H9 (cell line): ENCODE measurements at regions not wholly inside any gene's neighbourhood (a gene's known extent, or its start where the extent isn't known, plus 50 kb on each side); places are given as distances from the start of the nearest gene placed in this dataset.
"Not testable (repeated sequence)": the region's sequence is repeated elsewhere in the genome, so short reads cannot be mapped to it uniquely, and the experiment has no call there.

Experiments
- DNase-seq: peaks from one replicate; pipeline ENCODE4 v3.0.0-alpha.2; 2017
- H2AFZ ChIP-seq: one replicate; pipeline ENCODE4 v1.6.1; 2013; ENCODE audit warnings: mild to moderate bottlenecking, low read length, control low read depth, moderate library complexity
- H2AK5ac ChIP-seq: 2 replicates; pipeline ENCODE4 v1.6.1; 2013; ENCODE audit warnings: low read length, control low read depth, mixed read lengths; ENCODE audit not compliant: insufficient read length
- H2BK120ac ChIP-seq: one replicate; pipeline ENCODE4 v1.6.1; 2013; ENCODE audit warnings: low read depth, mild to moderate bottlenecking, low read length, control low read depth, inconsistent platforms; ENCODE audit not compliant: poor library complexity, severe bottlenecking
- H2BK12ac ChIP-seq: 2 replicates; pipeline ENCODE4 v1.6.1; 2013; ENCODE audit warnings: low read length, control low read depth, mixed read lengths, low read depth; ENCODE audit not compliant: insufficient read length
- H2BK15ac ChIP-seq: 2 replicates; pipeline ENCODE4 v1.6.1; 2013; ENCODE audit warnings: low read depth, low read length, control low read depth
- H2BK20ac ChIP-seq: one replicate; pipeline ENCODE4 v1.6.1; 2013; ENCODE audit warnings: low read depth, mild to moderate bottlenecking, low read length, control low read depth, inconsistent platforms; ENCODE audit not compliant: poor library complexity, severe bottlenecking
- H2BK5ac ChIP-seq: 2 replicates; pipeline ENCODE4 v1.6.1; 2013; ENCODE audit warnings: low read length, control low read depth, mixed read lengths; ENCODE audit not compliant: insufficient read length
- H3K14ac ChIP-seq: 2 replicates; pipeline ENCODE4 v1.6.1; 2013; ENCODE audit warnings: low read length, control low read depth; ENCODE audit not compliant: insufficient read depth
- H3K18ac ChIP-seq: 2 replicates; pipeline ENCODE4 v1.6.1; 2013; ENCODE audit warnings: low read depth, mild to moderate bottlenecking, mixed read lengths, low read length, control low read depth; ENCODE audit not compliant: insufficient read length
- H3K23ac ChIP-seq: 2 replicates; pipeline ENCODE4 v1.6.1; 2013; ENCODE audit warnings: low read length, control low read depth, mixed read lengths, low read depth; ENCODE audit not compliant: insufficient read length
- H3K23me2 ChIP-seq: 2 replicates; pipeline ENCODE4 v1.6.1; 2013; ENCODE audit warnings: low read depth, mild to moderate bottlenecking, mixed read lengths, low read length, control low read depth; ENCODE audit not compliant: insufficient read length, poor library complexity, severe bottlenecking
- H3K27ac ChIP-seq: 2 replicates; pipeline ENCODE4 v1.5.1; 2013; ENCODE audit warnings: low read length, control low read depth, mixed read lengths, low read depth; ENCODE audit not compliant: insufficient read length
- H3K27me3 ChIP-seq: 2 replicates; pipeline ENCODE4 v1.6.1; 2013; ENCODE audit warnings: low read length, control low read depth, inconsistent platforms; ENCODE audit not compliant: insufficient read depth
- H3K4ac ChIP-seq: 2 replicates; pipeline ENCODE4 v1.6.1; 2013; ENCODE audit warnings: low read depth, mild to moderate bottlenecking, control low read depth, inconsistent platforms, low read length, moderate library complexity
- H3K4me1 ChIP-seq: 2 replicates; pipeline ENCODE4 v1.6.1; 2013; ENCODE audit warnings: low read length, control low read depth, inconsistent platforms; ENCODE audit not compliant: insufficient read depth
- H3K4me2 ChIP-seq: 2 replicates; pipeline ENCODE4 v1.6.1; 2013; ENCODE audit warnings: low read length, control low read depth, mixed read lengths; ENCODE audit not compliant: insufficient read length, insufficient read depth
- H3K56ac ChIP-seq: 2 replicates; pipeline ENCODE4 v1.6.1; 2013; ENCODE audit warnings: low read depth, mild to moderate bottlenecking, mixed read lengths, low read length, control low read depth; ENCODE audit not compliant: insufficient read length
- H3K79me1 ChIP-seq: 2 replicates; pipeline ENCODE4 v1.6.1; 2013; ENCODE audit warnings: low read depth, mild to moderate bottlenecking, moderate library complexity, low read length, control low read depth, inconsistent platforms; ENCODE audit not compliant: insufficient read depth, poor library complexity, severe bottlenecking
- H3K79me2 ChIP-seq: 2 replicates; pipeline ENCODE4 v1.6.1; 2013; ENCODE audit warnings: low read length, control low read depth, inconsistent platforms; ENCODE audit not compliant: insufficient read depth
- H3K9ac ChIP-seq: 2 replicates; pipeline ENCODE4 v1.6.1; 2013; ENCODE audit warnings: low read length, control low read depth, mixed read lengths; ENCODE audit not compliant: insufficient read length; ENCODE audit errors: extremely low read depth
- H3K9me3 ChIP-seq: one replicate; pipeline ENCODE4 v1.6.1; 2013; ENCODE audit warnings: low read depth, low read length, inconsistent platforms; ENCODE audit not compliant: control insufficient read depth
- H3T11ph ChIP-seq: one replicate; pipeline ENCODE4 v1.6.1; 2013; ENCODE audit warnings: mild to moderate bottlenecking, low read length, control low read depth, inconsistent platforms
- H4K20me1 ChIP-seq: one replicate; pipeline ENCODE4 v1.6.1; 2013; ENCODE audit not compliant: control insufficient read depth, insufficient read length, insufficient read depth
- H4K5ac ChIP-seq: 2 replicates; pipeline ENCODE4 v1.6.1; 2013; ENCODE audit warnings: low read depth, mild to moderate bottlenecking, mixed read lengths, low read length, control low read depth; ENCODE audit not compliant: insufficient read length
- H4K8ac ChIP-seq: replicated peaks from 2 replicates; pipeline ENCODE4 v1.6.1; 2013; ENCODE audit warnings: low read length, control low read depth, mixed read lengths, low read depth; ENCODE audit not compliant: insufficient read length
- H4K91ac ChIP-seq: 2 replicates; pipeline ENCODE4 v1.6.1; 2013; ENCODE audit warnings: low read depth, mild to moderate bottlenecking, moderate library complexity, mixed read lengths, low read length, control low read depth; ENCODE audit not compliant: insufficient read length
- H3K27ac Mint-ChIP-seq, 3 experiments: 2 replicates in 2 of 3; 3 replicates in 1 of 3; pipeline ENCODE4 v1.8.0; 2020 to 2021; ENCODE audit warnings: mixed read lengths in 3 of 3, mild to moderate bottlenecking in 1 of 3, moderate library complexity in 1 of 3
- H3K27me3 Mint-ChIP-seq: 2 replicates; pipeline ENCODE4 v1.8.0; 2021; ENCODE audit warnings: low read depth, mild to moderate bottlenecking, moderate library complexity, mixed read lengths
- H3K36me3 Mint-ChIP-seq, 3 experiments: 2 replicates in 2 of 3; 3 replicates in 1 of 3; pipeline ENCODE4 v1.8.0; 2020 to 2021; ENCODE audit warnings: low read depth in 3 of 3, mixed read lengths in 3 of 3; ENCODE audit not compliant: insufficient read depth in 1 of 3
- H3K4me1 Mint-ChIP-seq, 2 experiments: 2 replicates each; pipeline ENCODE4 v1.8.0; 2020; ENCODE audit warnings: mixed read lengths in 2 of 2
- H3K4me3 Mint-ChIP-seq, 2 experiments: 2 replicates in 1 of 2; 3 replicates in 1 of 2; pipeline ENCODE4 v1.8.0; 2020 to 2021; ENCODE audit warnings: mild to moderate bottlenecking in 2 of 2, mixed read lengths in 2 of 2, moderate library complexity in 1 of 2
- H3K9me3 Mint-ChIP-seq, 2 experiments: 2 replicates in 1 of 2; 3 replicates in 1 of 2; pipeline ENCODE4 v1.8.0; 2020; ENCODE audit warnings: mild to moderate bottlenecking in 2 of 2, mixed read lengths in 2 of 2, moderate library complexity in 1 of 2
- WGBS: extraction: QIAGEN DNeasy Blood & Tissue Kit; methylation state at CpG from one replicate; pipeline ENCODE4 v1.1.7; 2013; ENCODE audit warnings: missing lambda C conversion rate, low lambda C conversion rate, mixed read lengths; ENCODE audit not compliant: insufficient read length; ENCODE audit errors: extremely low coverage; 5-methylcytosine and 5-hydroxymethylcytosine counted together
- TF ChIP-seq, protein P1 (sequence below): fragments of 200-600 bp; sonication (generic); conservative IDR thresholded peaks from 3 replicates; pipeline ENCODE4 v1.8.0; 2021; ENCODE audit warnings: antibody characterized with exemption, mild to moderate bottlenecking

DNA sequence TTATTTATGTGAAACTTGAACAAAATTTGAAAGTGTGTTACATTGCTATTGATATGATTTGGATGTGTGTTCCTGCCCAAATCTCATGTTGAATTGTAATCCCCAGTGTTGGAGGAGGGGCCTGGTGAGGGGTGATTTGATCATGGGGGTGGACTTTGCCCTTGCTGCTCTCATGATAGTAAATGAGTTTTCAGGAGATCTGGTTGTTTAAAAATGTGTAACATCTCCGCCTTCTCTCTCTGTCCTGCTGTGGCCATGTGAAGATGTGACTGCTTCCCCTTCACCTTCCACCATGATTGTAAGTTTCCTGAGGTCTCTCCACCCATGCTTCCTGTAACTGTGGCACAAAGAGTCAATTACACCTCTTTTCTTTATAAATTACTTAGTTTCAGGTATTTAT lies 1731.0 kb downstream of the SLITRK5 start:
- Histone ChIP-seq H3K79me2 (no peaks in the 10 kb centered on the region), H3K4me2 (no peak overlapping the region), H3K9me3 (no peaks in the 10 kb centered on the region), H2AFZ (no peak overlapping the region), H3K23me2 (no peaks in the 10 kb centered on the region), H4K20me1 (no peaks in the 10 kb centered on the region), H2BK5ac (no peak overlapping the region), H3K56ac (no peak overlapping the region), H3K4ac (no peak overlapping the region), H3K27ac (no peak overlapping the region), H2BK12ac (no peak overlapping the region), H3K14ac (no peak overlapping the region), H3K79me1 (no peaks in the 10 kb centered on the region), H4K5ac (no peak overlapping the region), H3K4me1 (no peaks in the 10 kb centered on the region), H3K18ac (no peak overlapping the region), H3K9ac (no peak overlapping the region), H2AK5ac (no peak overlapping the region), H3K23ac (no peak overlapping the region), H2BK20ac (no peak overlapping the region), H2BK120ac (no peak overlapping the region), H3T11ph (no peak overlapping the region), H3K27me3 (no peaks in the 10 kb centered on the region), H4K91ac (no peak overlapping the region), H4K8ac (no peak overlapping the region), H2BK15ac (no peak overlapping the region)
- H3K4me1 Mint-ChIP-seq: peaks cover 2 to 8% of the 10 kb centered on the region in 2 experiments
- H3K36me3 Mint-ChIP-seq: peaks cover 0 to 3% (median 0%) of the 10 kb centered on the region in 3 experiments; a peak in 2 of 7 replicates
- no peak overlapping the region; a peak in 1 of 7 replicates for H3K27ac Mint-ChIP-seq
- H3K9me3 Mint-ChIP-seq: no peaks in the 10 kb centered on the region; a peak in 1 of 5 replicates
- H3K27me3 Mint-ChIP-seq: no peaks in the 10 kb centered on the region
- whole genome bisulfite sequencing: no CpG with 5 or more reads among the region's 1 CpG
- TF ChIP-seq, protein P1, sequence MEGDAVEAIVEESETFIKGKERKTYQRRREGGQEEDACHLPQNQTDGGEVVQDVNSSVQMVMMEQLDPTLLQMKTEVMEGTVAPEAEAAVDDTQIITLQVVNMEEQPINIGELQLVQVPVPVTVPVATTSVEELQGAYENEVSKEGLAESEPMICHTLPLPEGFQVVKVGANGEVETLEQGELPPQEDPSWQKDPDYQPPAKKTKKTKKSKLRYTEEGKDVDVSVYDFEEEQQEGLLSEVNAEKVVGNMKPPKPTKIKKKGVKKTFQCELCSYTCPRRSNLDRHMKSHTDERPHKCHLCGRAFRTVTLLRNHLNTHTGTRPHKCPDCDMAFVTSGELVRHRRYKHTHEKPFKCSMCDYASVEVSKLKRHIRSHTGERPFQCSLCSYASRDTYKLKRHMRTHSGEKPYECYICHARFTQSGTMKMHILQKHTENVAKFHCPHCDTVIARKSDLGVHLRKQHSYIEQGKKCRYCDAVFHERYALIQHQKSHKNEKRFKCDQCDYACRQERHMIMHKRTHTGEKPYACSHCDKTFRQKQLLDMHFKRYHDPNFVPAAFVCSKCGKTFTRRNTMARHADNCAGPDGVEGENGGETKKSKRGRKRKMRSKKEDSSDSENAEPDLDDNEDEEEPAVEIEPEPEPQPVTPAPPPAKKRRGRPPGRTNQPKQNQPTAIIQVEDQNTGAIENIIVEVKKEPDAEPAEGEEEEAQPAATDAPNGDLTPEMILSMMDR: no peak
- H3K4me3 Mint-ChIP-seq: no peak overlapping the region
- no peak for DNase-seq

DNA sequence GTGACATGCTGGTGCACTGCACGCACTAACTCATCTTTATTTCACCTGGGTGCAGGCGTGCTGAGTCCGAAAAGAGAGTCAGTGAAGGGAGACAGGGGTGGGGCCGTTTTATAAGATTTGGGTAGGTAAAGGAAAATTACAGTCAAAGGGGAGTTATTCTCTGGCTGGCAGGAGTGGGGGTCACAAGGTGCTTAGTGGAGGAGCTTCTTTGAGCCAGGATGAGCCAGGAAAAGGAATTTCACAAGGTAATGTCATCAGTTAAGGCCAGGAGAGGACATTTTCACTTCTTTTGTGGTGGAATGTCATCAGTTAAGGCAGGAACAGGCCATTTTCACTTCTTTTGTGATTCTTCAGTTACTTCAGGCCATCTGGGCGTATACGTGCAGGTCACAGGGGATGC lies 1734.9 kb downstream of the SLITRK5 start:
- H4K20me1 ChIP-seq, H3K36me3 Mint-ChIP-seq, H3K14ac ChIP-seq, H2BK20ac ChIP-seq, H3K23ac ChIP-seq, H3K56ac ChIP-seq, H3K18ac ChIP-seq, H3K23me2 ChIP-seq, H3K9me3 Mint-ChIP-seq, H3K4ac ChIP-seq, DNase-seq, H3K4me3 Mint-ChIP-seq, H3K27me3 ChIP-seq, H3K79me2 ChIP-seq, H2BK12ac ChIP-seq, H2BK15ac ChIP-seq, H3K9me3 ChIP-seq, H2AK5ac ChIP-seq, H2BK5ac ChIP-seq, H3T11ph ChIP-seq, H2AFZ ChIP-seq, H3K27ac ChIP-seq, H4K91ac ChIP-seq, H3K9ac ChIP-seq, H3K79me1 ChIP-seq, H3K4me1 Mint-ChIP-seq, H2BK120ac ChIP-seq, H4K5ac ChIP-seq, H3K4me1 ChIP-seq, H3K4me2 ChIP-seq, H4K8ac ChIP-seq, H3K27me3 Mint-ChIP-seq: not testable (repeated sequence)
- peak overlapping the region in 1 of 3 experiments; percentile 76; a peak in 1 of 7 replicates for H3K27ac Mint-ChIP-seq
- WGBS: no CpG with 5 or more reads among the region's 6 CpGs
